ENCODE measurements at regions not wholly inside any gene's neighbourhood (a gene's known extent, or its start where the extent isn't known, plus 50 kb on each side); places are given as distances from the start of the nearest gene placed in this dataset.

DNA sequence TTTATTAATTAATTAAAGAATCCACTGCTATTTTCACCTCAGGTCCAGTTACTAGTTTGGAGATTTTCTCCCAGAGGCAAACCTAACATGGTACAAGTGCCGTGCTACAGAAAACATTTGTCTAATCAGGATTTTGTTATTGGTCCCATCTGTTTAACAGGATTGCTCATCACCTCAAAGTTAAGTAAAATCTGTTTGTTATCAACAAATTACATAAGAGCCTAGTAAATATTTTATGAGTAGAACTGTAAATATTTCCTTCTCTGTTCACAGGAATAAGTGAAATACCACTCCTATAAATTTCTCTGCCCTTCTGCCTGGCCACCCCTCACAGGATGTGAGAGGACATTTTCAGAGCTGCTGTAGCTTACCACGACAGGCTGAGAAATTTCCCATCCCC lies 200.2 kb downstream of the RAD51AP2 start:
- H3K9me3 ChIP-seq (ENCODE audit: control insufficient read depth, insufficient read depth, low read depth, low read length), result no peaks in the 10 kb centered on the region
- CTCF ChIA-PET, result no interaction called here
- POLR2A ChIA-PET, result no interaction called here
- H3K4me3 ChIP-seq (ENCODE audit: low read depth in 2 of 2, low read length in 2 of 2), result no peak overlapping the region
- TF ChIP-seq, protein P1, sequence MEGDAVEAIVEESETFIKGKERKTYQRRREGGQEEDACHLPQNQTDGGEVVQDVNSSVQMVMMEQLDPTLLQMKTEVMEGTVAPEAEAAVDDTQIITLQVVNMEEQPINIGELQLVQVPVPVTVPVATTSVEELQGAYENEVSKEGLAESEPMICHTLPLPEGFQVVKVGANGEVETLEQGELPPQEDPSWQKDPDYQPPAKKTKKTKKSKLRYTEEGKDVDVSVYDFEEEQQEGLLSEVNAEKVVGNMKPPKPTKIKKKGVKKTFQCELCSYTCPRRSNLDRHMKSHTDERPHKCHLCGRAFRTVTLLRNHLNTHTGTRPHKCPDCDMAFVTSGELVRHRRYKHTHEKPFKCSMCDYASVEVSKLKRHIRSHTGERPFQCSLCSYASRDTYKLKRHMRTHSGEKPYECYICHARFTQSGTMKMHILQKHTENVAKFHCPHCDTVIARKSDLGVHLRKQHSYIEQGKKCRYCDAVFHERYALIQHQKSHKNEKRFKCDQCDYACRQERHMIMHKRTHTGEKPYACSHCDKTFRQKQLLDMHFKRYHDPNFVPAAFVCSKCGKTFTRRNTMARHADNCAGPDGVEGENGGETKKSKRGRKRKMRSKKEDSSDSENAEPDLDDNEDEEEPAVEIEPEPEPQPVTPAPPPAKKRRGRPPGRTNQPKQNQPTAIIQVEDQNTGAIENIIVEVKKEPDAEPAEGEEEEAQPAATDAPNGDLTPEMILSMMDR (IDR thresholded peaks at IDR 0.05), result no peak
- TF ChIP-seq SIN3A (IDR thresholded peaks at IDR 0.05; ENCODE audit: borderline replicate concordance, insufficient read depth, low read depth, low read length), result no peak
- TF ChIP-seq POLR2AphosphoS5 (IDR thresholded peaks at IDR 0.05; ENCODE audit: low read depth, low read length), result no peak
- TF ChIP-seq, protein P2, sequence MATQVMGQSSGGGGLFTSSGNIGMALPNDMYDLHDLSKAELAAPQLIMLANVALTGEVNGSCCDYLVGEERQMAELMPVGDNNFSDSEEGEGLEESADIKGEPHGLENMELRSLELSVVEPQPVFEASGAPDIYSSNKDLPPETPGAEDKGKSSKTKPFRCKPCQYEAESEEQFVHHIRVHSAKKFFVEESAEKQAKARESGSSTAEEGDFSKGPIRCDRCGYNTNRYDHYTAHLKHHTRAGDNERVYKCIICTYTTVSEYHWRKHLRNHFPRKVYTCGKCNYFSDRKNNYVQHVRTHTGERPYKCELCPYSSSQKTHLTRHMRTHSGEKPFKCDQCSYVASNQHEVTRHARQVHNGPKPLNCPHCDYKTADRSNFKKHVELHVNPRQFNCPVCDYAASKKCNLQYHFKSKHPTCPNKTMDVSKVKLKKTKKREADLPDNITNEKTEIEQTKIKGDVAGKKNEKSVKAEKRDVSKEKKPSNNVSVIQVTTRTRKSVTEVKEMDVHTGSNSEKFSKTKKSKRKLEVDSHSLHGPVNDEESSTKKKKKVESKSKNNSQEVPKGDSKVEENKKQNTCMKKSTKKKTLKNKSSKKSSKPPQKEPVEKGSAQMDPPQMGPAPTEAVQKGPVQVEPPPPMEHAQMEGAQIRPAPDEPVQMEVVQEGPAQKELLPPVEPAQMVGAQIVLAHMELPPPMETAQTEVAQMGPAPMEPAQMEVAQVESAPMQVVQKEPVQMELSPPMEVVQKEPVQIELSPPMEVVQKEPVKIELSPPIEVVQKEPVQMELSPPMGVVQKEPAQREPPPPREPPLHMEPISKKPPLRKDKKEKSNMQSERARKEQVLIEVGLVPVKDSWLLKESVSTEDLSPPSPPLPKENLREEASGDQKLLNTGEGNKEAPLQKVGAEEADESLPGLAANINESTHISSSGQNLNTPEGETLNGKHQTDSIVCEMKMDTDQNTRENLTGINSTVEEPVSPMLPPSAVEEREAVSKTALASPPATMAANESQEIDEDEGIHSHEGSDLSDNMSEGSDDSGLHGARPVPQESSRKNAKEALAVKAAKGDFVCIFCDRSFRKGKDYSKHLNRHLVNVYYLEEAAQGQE (IDR thresholded peaks at IDR 0.05; ENCODE audit: insufficient read depth in 1 of 2, low read depth in 2 of 2, low read length in 1 of 2), result no peak
- no TSS peak for BruUV-seq (replicated peaks)
- DNase-seq (ENCODE audit: low read depth, low spot score) (no peak), ATAC-seq (no peak)
- no peaks in the 10 kb centered on the region for H3K36me3 ChIP-seq (ENCODE audit: control insufficient read depth, insufficient read depth, low read length)
- in situ Hi-C loops (cut with HindIII; ENCODE audit: low pct_unique_long_range_greater_than_20kb, low sequenced_read_pairs) (no loop called here), intact Hi-C loops (cut with micrococcal nuclease; ENCODE audit: unreplicated experiment) (no loop called here)
- H3K27ac ChIP-seq (ENCODE audit: low read length), result no peak overlapping the region
- no peaks in the 10 kb centered on the region for H3K4me1 ChIP-seq (ENCODE audit: control insufficient read depth, insufficient read depth, low read length)
- no peaks in the 10 kb centered on the region for H3K27me3 ChIP-seq (ENCODE audit: control insufficient read depth, insufficient read depth, low read length)

DNA sequence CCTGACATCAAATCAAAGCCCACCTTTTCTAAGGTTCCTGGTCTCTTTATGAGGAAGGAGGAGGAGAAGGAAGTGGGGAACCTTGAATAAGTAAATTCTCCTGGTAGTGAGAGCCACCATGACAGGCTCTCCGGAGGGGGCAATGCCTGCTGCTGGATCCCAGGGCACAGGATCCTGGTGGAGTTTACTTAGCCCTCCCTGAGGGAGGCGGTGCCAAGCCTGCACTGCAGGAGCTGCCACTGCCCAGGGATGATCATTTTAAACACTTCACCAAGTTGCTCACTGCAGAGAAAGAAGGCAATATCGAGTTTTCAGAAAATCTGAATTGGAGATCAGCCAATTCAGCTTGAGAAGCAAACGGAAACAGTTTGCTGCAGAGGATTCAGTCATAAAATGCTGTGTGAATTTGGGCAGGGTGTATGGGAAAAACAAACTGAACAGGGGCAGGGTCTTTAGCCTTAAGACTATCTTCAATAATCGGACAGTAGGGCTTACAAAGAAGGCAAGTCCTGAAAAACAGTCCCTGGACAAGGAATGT lies 200.7 kb downstream of the RAD51AP2 start:
- ATAC-seq, result no peak
- H3K36me3 ChIP-seq (ENCODE audit: control insufficient read depth, insufficient read depth, low read length), result no peaks in the 10 kb centered on the region
- no TSS peak for BruUV-seq (replicated peaks)
- in situ Hi-C loops (cut with HindIII; ENCODE audit: low pct_unique_long_range_greater_than_20kb, low sequenced_read_pairs), result no loop called here
- no peak overlapping the region for H3K4me3 ChIP-seq (ENCODE audit: low read depth in 2 of 2, low read length in 2 of 2)
- no peaks in the 10 kb centered on the region for H3K27me3 ChIP-seq (ENCODE audit: control insufficient read depth, insufficient read depth, low read length)
- no peak for DNase-seq (ENCODE audit: low read depth, low spot score)
- intact Hi-C loops (cut with micrococcal nuclease; ENCODE audit: unreplicated experiment), result no loop called here
- H3K27ac ChIP-seq (ENCODE audit: low read length), result no peak overlapping the region
- POLR2A ChIA-PET, result no interaction called here
- CTCF ChIA-PET, result no interaction called here
- TF ChIP-seq, protein P1 (IDR thresholded peaks at IDR 0.05), result no peak
- TF ChIP-seq, protein P2 (IDR thresholded peaks at IDR 0.05; ENCODE audit: insufficient read depth in 1 of 2, low read depth in 2 of 2, low read length in 1 of 2), result no peak
- no peaks in the 10 kb centered on the region for H3K4me1 ChIP-seq (ENCODE audit: control insufficient read depth, insufficient read depth, low read length)
- H3K9me3 ChIP-seq (ENCODE audit: control insufficient read depth, insufficient read depth, low read depth, low read length), result no peaks in the 10 kb centered on the region

Measured in Panc1 (cell line).